ENCODE measurements at regions not wholly inside any gene's neighbourhood (a gene's known extent, or its start where the extent isn't known, plus 50 kb on each side); places are given as distances from the start of the nearest gene placed in this dataset.

GRCh38 chr2:133654949-133655348 lies 86.7 kb upstream of the NCKAP5 start:
- no peak overlapping the region for H3K4me2 ChIP-seq (ENCODE audit: insufficient read depth in 1 of 2, low read depth in 2 of 2, low read length in 2 of 2)
- DNase-seq (ENCODE audit: low read depth in 1 of 2, low spot score in 2 of 2): no peak
- ChIA-PET POLR2A (ENCODE audit: partially characterized antibody) (no interaction called here), CTCF (ENCODE audit: partially characterized antibody) (interaction anchor here (0.7 to 1.5 kb wide), 5 partner anchors 19 to 1350 kb away, joined by 3 to 4 read pairs (median 3); no protein-coding TSS in a partner anchor)
- no peak for FAIRE-seq
- no peak overlapping the region for H2BK5ac ChIP-seq (ENCODE audit: low read depth, low read length)
- H4K20me1 ChIP-seq (replicated peaks in 1 of 2; ENCODE audit: control insufficient read depth in 1 of 2, insufficient read depth in 2 of 2, low read length in 2 of 2): no peaks in the 10 kb centered on the region
- no peak overlapping the region for H3K9ac ChIP-seq (replicated peaks in 1 of 4; ENCODE audit: extremely low read depth in 1 of 4, low read depth in 3 of 4, low read length in 3 of 4)
- H3K56ac ChIP-seq (replicated peaks; ENCODE audit: insufficient read length, low read depth, low read length): no peak overlapping the region
- H3K4me3 ChIP-seq (ENCODE audit: extremely low read depth in 1 of 4, insufficient read depth in 2 of 4, low read depth in 3 of 4, low read length in 4 of 4): no peak overlapping the region
- no peaks in the 10 kb centered on the region; a peak in 1 of 4 replicates for H3K9me3 ChIP-seq (ENCODE audit: insufficient read depth in 2 of 2, low read depth in 1 of 2, low read length in 1 of 2)
- no peak overlapping the region for H4K5ac ChIP-seq (ENCODE audit: insufficient read length, low read depth, low read length)
- no peak overlapping the region for H2BK20ac ChIP-seq (ENCODE audit: low read length)
- H4K91ac ChIP-seq (replicated peaks; ENCODE audit: insufficient read length, low read length): no peak overlapping the region
- H3K27ac ChIP-seq (ENCODE audit: low read depth, low read length): no peak overlapping the region
- no peak overlapping the region for H2BK120ac ChIP-seq (replicated peaks; ENCODE audit: low read depth, low read length)
- H3K23me2 ChIP-seq (ENCODE audit: low read depth, low read length): no peaks in the 10 kb centered on the region
- no peaks in the 10 kb centered on the region for H3K36me3 ChIP-seq (ENCODE audit: control insufficient read depth in 2 of 4, insufficient read depth in 4 of 4, low read length in 3 of 4)
- H2BK15ac ChIP-seq (ENCODE audit: low read length): no peak overlapping the region
- H3K4ac ChIP-seq (replicated peaks; ENCODE audit: insufficient read length, low read depth, low read length): no peak overlapping the region
- no peak overlapping the region for H2BK12ac ChIP-seq (ENCODE audit: low read depth, low read length)
- H3K27me3 ChIP-seq (replicated peaks in 1 of 4; ENCODE audit: control insufficient read depth in 3 of 4, extremely low read depth in 1 of 4, insufficient read depth in 3 of 4, low read length in 3 of 4): no peaks in the 10 kb centered on the region
- no peak overlapping the region for H3K18ac ChIP-seq (ENCODE audit: extremely low read depth, low read length)
- no peak overlapping the region for H2AFZ ChIP-seq (ENCODE audit: low read length)
- H4K8ac ChIP-seq (ENCODE audit: extremely low read depth, insufficient read depth, low read length): no peak overlapping the region
- no peaks in the 10 kb centered on the region for H3K79me1 ChIP-seq (ENCODE audit: low read depth, low read length)
- no peaks in the 10 kb centered on the region for H3K79me2 ChIP-seq (ENCODE audit: control insufficient read depth in 1 of 2, insufficient read depth in 2 of 2, low read length in 2 of 2)
- H3K14ac ChIP-seq (ENCODE audit: insufficient read length): no peak overlapping the region
- peaks cover 0 to 6% (median 2%) of the 10 kb centered on the region in 4 experiments; a peak in 1 of 7 replicates for H3K4me1 ChIP-seq (replicated peaks in 1 of 4; ENCODE audit: control insufficient read depth in 3 of 4, insufficient read depth in 4 of 4, low read length in 3 of 4)
- no peak overlapping the region for H2AK5ac ChIP-seq (ENCODE audit: low read depth, low read length)
- no peak overlapping the region for H3K23ac ChIP-seq (ENCODE audit: insufficient read length)
- no peak for TF ChIP-seq CHD7 (IDR thresholded peaks at IDR 0.05; ENCODE audit: insufficient replicate concordance, low read length)

All from H1 (cell line).